ENCODE measurements at regions not wholly inside any gene's neighbourhood (a gene's known extent, or its start where the extent isn't known, plus 50 kb on each side); places are given as distances from the start of the nearest gene placed in this dataset.

DNA sequence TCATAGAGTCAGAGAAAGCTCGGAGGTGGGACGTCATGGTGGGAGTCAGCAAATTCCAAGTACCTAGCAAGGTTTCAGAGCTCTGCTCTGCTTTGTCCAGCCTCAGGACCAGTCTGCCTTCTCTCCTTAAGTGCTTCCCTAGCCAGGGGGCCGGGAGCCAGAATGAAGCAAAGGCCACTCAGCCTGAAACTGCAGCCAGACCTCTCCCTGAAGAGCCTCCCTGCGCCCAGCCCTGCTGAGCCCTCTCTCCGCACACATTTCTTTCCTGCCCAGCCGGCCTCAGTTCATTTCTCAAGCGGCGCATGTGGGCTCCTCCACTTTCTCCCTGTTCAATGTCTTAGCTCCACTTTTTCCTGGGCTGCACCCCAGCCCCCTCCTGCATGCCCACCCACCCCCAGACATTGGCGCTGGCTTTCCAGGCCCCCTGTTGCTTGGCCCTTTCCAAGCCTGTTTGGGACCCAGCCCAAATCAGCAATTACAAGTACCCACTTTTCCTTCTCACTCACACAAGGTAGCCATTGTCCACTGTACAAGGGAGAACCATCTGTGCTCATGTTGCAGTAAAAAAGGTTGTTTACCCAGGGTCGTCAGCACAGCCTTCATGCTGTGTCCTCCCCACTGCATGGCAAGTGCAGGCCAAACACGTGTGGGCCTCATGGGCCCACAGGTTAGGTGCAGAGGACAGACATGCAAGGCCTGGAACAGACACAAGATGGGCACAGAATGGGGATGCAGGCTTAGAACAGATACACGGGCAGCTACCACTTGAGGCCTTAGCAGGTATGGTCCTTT lies 147.1 kb downstream of the MRPL14 start:
- DNase-seq, result no peak

DNA sequence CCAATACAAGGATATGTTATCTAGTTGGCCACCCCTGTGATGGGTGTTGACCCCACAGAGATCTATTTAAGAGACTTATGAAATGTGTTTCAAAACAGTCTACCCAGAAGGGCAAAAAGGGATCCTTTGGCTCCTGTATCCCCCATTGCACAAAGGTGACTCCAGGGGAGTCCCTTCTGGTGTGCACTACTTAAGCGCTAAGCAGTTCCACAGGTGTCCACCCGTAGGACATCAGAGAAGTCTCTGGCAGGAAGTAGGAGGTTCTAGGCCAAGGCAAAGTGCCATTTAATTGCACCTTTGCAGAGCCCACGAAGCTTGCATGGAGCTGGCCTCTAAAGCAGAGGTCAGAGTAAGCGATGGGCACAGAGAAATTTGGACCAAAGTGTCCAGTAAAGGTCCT lies 147.7 kb downstream of the MRPL14 start:
- DNase-seq, result no peak

DNA sequence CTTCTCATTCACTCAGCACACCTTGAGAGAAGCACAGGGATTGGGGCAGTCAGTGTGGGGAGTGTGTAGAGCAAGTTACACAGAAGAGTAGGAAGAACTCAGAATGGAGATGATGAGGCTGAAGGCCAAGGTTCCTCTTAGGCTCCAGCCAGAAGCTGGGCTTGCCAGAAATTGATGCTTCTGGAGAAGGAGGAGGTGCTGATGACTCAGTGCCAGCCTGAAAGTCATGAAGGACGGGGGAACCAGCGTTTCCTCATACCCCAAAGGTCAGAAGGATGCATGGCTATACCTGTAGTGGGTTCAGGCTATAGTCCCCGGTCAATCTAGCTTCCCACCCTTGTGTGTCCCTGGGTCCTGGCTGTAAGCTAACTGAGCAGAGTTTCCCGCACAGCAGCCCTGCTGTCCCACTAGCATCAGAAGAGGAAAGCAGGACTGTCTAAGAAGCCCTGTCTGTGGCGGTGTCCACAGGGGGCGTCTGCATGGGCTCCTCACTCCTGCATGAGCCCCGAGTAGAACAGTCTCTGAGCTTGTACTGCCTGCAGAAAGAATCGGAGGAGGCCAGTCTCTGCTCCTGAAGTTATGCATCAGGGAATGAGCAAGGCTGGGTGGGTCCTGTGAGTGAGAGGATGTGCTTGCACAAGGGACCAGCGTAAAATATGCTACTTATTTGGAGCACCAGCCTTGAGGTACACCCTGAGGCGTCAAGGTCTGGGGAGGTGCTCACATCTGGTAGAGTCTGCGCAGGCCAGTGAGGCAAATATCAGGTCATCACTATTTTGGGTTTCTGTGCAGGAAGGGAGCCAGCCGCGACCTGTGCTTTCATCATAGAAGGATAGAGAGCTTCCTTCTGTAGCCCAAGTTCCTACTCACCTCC lies 148.5 kb downstream of the MRPL14 start:
- DNase-seq, result no peak

DNA sequence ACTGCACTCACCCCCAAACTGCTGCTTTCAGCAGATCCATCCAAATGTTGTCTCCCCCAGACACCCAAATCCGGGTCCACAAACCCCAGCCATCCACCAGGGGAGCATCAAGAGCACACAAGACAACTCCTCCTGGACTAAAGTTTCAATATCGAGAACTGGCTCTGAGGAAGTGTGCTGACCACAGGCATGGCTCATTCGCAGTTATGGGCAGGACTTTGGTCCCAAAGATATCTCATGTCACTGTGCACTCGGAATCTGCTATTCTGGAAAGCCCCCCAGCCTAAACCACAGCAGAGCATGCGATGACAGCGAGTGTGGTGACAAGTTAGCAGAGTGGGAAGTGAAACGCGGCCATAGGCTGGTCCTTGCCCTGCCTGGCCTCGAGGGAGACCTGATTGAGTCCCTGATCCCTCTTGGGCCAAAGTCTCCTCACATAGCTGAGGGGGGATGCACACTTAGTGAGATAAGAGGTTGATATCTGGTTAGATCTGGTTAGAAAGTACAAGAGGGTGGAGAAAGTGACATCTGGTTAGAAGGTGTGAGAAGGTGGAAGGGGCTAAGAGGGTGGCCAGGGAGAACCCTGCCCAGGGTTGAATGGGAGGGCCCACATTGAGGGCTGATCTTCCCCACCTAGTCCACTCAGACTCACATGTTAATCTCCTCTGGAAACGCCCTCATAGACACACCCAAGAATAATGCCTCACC lies 149.7 kb downstream of the MRPL14 start:
- no peak for DNase-seq

DNA sequence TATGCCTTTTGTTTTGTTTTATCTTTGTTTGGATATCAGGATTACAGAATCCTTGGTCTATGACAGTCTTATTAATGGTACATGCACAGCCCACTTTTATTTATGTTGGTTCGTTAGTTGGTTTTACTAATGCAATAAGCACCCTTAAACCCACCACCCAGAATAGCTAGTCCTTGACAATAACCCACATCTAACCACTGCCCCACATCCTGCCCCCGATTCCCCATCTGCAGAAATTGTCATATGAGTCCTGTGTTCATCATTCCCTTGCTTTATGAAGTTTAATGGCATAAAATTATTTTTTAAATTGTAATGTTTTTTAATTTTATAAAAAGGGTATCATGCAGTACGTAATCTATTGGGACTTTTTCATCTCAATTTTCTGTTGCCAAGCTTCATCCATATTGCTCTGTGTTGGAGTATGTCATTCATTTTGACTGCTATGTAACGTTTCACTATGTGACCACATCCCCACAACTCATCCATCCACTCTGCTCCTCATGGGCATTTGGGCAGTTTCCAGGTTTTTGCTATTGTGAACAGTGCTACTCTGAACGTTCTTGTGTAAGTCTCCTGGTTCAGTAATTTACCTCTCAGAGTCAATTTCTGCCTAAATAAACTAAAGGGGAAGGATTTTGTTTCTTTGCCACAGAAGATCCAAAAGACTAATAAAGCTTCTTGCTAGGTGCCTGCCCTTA lies 150.4 kb downstream of the MRPL14 start:
- DNase-seq, result no peak

DNA sequence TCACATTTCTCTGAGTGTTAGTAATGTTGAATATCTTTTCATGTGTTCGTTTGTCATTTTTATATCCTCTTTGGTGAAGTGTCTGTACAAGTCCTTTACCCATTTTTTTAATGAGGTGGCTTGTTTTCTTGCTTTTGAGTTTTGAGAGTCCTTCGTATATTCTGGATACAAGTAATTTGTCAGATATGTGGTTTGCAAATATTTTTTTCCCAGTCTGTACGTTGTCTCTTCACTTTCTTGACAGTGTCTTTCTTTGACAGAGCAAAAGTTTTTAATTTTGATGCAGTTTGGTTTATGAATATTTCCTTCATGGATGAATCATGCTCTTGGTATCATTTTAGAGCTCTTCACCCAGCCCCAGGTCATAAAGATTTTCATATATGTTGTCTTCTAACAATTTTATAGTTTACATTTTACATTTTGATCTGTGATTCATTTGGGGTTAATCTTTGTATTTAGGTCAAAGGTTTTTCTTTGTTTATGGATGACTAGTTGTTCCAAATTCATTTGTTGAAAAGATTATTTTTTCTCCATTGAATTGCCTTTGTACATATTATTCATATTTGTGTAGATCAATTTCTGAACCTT lies 152.5 kb downstream of the MRPL14 start:
- DNase-seq, result no peak

DNA sequence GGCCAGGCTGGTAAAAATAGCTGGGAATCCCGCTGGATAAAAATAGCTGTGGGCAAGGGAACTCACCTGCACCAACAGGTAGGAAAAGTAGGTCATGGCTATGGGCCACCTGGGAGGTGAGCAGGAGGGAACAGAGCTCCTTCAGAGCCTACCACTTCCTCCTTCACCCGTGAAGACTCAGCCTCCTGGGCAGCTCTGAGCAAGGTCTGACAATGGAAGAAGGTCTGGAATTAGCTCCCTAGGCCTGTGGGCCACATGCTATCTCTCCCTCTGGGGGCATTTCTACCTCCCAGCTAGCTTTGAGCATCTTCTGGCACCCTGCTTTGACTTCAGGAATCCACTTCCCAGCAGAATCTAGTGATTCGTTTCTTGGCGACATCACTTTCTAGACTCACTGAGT lies 153.9 kb downstream of the MRPL14 start:
- DNase-seq, result no peak

DNA sequence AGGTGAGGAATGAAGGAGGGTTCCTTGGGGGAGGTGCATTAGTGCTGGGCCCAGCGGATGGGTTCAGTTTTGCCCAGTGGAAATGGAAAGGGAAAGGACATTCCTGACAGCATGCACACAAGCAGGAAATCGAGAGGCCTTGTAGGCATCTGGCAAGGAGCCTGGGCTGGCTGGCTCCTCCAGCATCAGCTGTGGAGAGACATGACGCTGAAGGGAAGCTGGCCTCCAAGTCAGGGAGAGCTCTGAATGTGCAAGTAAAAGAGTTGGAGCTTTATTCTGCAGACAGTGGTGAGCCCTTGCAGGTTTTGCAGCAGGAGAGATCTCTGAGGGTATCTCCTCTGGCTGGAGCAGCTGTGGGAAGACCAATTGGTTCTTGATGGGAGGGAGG lies 154.3 kb downstream of the MRPL14 start:
- DNase-seq, result no peak

DNA sequence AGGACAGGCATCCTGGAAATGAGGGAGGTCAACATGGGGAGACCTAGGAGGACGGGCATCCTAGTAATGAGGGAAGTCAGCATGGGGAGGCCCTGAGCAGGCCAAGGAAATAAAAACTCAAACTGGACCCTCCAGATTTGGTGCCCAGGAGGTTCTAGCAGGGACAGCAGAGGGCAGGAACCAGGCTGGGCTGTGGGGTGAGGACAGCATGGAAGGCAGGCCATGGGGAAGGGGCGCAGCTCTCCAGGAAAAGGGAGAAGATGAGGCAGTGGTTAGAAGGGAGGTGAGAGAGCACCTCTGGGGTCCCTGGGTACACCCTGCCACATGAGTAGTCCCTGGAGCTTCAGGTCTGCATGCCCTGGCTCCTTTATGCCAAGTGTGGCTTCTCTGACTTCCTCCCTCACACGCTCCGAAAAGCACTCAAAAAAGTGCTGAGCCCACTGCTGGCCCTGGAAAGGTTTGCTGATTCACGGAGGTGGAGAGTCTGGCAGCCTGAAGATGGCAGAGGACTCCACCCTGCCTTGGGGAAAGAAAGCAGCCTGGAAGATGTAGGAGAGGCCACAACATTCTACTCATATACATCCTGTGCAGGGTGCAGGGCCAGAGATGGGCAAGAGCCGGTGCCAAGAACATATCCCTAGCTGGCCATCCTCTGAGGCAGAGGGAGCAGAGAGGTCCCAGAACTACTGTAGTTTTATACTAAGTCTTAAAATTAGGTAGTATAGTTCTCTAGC lies 154.9 kb downstream of the MRPL14 start:
- DNase-seq, result no peak

DNA sequence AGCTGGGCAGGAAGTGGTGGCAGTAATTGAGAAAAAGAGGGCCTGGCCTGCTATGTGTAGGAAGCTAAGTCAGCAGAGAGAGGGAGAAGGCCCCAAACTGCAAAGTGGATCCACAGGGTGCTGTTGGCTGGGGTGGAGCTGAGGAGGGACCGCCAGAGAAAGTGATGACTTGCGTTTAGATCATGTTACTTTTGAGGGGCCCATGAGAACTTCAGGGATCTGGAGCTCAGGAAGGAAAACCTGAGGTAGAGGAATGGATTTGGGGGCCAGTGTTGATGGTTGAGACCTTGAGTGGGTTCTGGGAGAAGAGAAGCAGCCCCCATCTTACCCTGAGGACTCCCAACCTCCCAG lies 155.5 kb downstream of the MRPL14 start:
- no peak for DNase-seq

DNA sequence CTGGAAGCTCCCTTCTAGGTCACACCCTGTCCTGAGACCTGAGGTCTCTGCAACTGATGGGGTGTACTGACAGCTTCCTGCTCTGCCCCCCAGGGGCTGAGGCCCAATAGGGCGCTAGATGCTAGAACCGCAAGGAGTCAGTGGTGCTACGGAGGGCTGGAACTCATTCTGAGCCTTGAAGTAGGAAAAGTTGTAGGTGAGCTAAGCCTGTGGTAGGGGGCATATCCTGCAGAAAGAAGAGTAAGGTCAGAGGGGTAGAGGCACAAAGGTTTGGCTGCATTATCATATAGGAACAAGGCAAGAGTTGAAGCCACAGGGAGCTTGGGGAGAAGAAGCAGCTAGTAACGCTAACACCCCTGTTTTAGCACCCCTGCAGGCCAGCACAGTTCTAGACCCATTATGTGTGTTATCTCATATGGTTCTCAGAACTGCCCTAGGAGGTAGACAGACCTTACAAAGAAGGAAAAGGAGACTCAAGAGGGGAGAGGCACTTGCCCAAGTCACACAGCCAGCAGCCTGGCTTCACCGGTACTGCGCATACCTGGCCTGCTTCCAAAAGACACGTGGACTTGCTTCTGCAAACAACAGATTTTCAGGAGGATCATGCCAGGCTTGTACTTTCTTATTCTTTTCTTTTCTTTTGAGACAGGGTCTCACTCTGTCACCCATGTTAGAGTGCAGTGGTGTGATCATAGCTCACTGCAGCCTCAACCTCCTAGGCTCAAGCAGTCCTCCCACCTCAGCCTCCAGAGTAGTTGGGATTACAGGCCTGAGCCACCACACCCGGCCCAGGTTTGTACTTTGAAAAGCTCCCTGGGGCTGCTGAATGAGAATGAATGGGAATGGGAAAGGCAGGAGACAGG lies 156.1 kb downstream of the MRPL14 start:
- no peak for DNase-seq

DNA sequence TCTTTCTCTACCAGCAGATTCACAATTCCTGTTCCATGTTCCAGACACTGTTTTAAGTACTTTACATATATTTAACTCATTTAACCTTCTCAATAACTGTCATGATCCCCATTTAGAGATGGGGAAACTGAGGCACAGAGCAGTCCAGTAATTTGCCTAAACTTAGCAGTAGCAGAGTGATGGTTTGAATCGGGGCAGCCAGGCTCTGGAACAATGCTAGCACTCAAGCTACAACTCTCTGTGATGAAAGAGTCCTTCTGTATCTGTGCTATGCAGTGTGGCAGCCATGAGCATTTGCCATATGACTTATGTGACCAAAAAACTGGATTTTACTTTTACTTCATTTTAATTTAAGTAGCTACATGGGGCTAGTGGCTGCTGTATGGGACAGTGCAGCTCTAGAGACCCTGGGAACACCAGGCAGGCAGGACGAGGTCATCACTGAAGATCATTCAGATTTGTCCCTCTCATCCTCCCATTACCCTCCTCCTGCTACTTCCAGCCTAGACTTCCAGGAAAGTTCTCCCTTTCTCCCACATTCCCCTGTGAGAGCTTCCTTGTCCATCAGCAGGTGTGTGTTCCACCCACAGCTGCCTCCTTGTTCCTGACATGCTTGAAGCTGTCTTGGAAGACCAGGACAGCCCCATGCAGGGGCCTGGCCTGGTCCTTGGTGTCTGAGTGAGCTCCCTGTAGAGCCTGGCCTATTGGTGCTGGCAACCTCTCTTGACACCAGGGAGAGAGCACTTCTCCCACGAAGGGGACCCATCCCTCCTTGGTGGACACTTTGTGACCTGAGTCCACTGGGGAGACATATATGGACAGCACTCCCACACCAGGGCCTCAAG lies 157.0 kb downstream of the MRPL14 start:
- no peak for DNase-seq

DNA sequence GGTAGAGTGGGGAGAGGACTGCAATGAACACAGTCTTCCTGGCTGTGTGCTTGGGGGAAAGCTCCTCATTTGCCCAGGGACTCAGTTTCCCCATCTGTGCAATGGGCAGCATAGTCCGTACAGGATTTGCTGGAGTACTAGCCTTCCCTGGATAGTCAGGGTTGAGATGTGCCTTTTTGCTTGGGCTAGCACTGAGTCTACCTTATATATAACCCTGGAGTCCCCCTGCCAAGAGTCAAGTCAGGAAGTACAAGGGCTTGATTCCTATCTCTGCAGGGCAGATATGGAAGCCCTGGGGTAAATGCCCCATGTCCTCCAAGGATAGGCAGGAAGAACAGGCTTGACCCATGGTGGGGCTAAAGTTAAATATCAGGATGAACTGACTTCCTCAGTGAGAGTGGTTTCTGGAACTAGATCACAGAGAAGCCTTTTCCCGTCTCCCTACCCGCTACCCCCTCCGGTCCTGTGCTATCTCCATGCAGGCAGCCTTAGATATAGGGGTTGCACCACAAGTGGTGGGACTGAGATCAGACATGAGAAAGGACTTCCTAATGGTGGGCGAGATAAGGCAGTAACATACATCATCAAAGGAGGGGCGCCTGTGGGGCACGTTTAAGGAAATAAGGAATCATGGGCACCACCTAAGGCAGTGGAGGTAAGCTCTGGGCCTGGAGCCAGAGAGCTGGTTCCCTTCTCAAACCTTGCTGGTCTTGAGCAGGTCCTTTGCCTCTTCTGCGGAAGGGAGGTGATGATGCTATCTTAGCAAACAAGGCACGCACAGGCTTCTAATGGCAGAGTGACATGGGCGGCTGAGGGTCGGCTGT lies 157.9 kb downstream of the MRPL14 start:
- no peak for DNase-seq

DNA sequence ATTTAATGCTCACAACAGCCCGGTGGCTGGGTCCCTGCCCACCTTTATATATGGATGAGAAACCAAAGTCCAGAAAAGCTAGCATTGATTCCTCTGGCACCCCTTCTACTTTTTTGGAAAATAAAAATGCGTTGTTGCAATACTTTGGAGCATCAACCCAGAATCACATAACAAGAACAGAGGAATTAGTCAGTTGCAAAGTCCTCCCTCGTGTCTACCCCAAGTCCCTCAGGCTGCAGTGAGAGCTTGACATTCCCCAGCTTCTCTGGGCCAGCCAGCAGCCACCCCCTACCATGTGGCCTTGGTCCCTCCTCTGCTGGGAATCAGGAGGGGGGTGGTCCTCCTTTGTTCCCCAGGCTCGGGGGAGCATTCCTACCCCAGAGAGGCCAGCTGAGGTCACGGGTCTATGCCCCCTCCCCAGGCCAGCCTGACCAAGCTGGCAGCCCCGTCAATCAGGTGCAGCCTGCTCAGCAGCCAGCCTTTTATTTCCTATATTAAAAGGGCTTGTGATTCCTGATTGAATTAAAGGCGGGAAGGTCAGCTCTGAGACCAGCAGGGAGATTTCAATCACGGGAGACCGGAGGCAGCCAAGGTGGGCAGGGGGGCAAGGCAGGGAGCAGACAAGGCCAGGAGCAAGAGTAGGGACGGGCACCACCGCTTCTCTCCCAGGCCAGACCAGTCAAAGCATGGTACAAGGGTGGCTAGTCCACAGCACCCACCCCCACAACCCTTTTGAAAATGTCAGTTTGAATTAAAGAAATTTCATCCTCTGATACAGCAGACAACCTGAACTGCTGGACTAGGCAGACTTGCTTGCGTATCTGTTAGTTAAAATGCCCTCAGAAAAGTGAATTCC lies 158.9 kb downstream of the MRPL14 start:
- no peak for DNase-seq

DNA sequence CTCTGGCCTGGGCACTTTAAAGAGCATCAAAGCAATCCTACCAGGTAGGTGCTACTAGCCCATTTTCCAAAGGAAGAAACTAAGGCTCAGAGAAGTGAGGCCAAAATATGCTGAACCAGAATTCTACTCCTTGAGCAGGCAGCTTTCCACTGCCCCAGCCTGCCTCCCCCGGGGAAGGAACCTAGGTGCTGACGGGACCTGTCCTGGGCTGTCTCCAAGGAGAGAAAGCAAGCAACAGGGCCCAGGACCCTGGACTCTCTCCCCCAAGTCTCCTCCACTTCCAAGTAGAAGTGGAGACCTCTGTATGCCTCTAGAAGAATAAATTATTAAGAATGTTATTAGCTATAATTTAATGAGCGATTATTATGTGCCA lies 159.5 kb downstream of the MRPL14 start:
- DNase-seq, result no peak

DNA sequence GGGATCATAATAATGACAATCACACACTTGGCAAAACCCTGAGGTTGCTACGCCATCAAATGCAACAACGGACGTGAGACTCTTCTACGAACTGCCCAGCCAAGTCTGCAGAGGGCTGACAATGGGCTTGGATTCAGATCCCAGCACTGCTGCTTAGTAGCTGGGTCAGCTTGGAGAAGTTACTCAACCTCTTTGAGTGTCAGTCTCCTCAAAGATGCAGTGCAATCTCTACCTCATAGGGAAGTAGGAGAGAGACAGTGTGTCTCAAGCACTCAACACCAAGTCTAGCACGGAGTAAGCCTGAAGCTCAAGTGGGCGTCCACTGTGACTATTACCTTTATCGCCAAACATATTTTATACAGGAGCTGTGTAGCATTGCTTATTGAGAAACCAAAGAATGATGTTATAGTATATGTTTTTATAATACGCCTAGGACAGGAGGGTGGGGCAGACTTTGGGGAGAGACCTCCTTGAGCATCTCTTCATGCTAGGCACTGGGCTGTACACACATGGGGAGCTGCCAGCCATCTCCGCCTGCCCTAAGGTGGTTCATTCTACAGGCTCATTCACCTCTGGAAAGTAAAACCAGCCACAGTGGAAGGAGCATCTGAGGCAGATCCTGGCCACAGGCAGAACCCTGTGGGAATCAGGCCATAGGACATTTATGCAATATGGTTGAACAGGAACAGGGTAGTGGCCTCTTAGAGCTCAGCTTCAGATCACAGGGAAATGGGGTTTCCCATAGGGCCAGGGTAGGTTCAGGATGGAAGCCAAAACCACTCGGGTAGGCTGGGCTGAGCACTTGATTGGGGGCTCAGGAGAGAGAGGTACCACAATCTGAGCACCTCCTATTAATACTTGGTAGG lies 160.2 kb downstream of the MRPL14 start:
- DNase-seq, result no peak

DNA sequence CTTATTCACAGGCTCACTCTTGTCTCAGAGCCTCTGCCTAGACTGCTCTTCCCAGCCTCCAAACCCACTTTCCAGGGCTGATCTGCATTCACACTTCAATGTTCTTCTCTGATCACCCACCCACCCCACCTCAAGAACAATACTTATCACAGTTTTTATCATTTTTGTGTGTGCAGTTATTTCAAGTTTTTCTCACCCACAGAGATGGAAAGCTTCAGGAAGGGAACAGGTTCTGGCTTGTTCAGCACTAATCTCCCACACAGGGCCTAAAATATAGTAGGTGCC lies 160.9 kb downstream of the MRPL14 start:
- DNase-seq, result no peak

Data from stimulated activated CD4-positive, alpha-beta T cell treated with anti-CD3 and anti-CD28 coated beads, Interleukin-2, amount 100 ng/mL, for 24 hours (primary cell).